HepG2 (cell line): ENCODE measurements at regions not wholly inside any gene's neighbourhood (a gene's known extent, or its start where the extent isn't known, plus 50 kb on each side); places are given as distances from the start of the nearest gene placed in this dataset.

Source experiments
- ATAC-seq: fragments of 200-7000 bp; cut with Tn5 transposase; 3 replicates; pipeline ENCODE4 v1.9.1; 2020; ENCODE audit warnings: mild to moderate bottlenecking, moderate library complexity
- BruUV-seq: library from RNA; stranded (reverse); fragments of 400-500 nt; replicated peaks from 2 replicates; lab custom pipeline; 2021; lab: Mats Ljungman, UMichigan
- CTCF ChIA-PET: fragments of 300-600 bp; formaldehyde crosslinking; extraction: SDS; loops from one replicate; lab custom pipeline; 2021; ENCODE audit warnings: low total read pairs, inconsistent platforms, low intra/inter-chr PET ratio; lab: Yijun Ruan, JAX
- POLR2A ChIA-PET: fragments of 350-600 bp; sonication (Branson Sonifier 250); formaldehyde crosslinking; loops from one replicate; lab custom pipeline; 2020; ENCODE audit warnings: antibody characterized with exemption, inconsistent platforms; lab: Yijun Ruan, JAX
- DNase-seq: peaks from one replicate; pipeline ENCODE4 v3.0.0-alpha.2; 2015; ENCODE audit warnings: low spot score
- FAIRE-seq: peaks from 3 replicates; lab custom pipeline; 2011; peaks lifted over from hg19 to GRCh38; lab: Jason Lieb, UNC
- H2AFZ ChIP-seq: one replicate; pipeline ENCODE4 v1.6.1; 2011; ENCODE audit warnings: low read length, inconsistent platforms
- H3K27ac ChIP-seq: fragments of 300-600 bp; 3 replicates; pipeline ENCODE4 v1.8.0; 2011; ENCODE audit warnings: mixed run types, mild to moderate bottlenecking, mixed read lengths, low read length, inconsistent platforms; ENCODE audit not compliant: insufficient read depth; ENCODE audit errors: extremely low read length
- H3K27me3 ChIP-seq, 2 experiments: fragments of 200-600 bp in 1 of 2; 2 replicates in 1 of 2; 3 replicates in 1 of 2; pipeline versions ENCODE4 v1.6.0 to v1.8.0; 2011; ENCODE audit warnings: low read length in 2 of 2, mild to moderate bottlenecking in 2 of 2, moderate library complexity in 2 of 2, inconsistent platforms in 1 of 2; ENCODE audit not compliant: insufficient read depth in 2 of 2, control insufficient read depth in 1 of 2
- H3K36me3 ChIP-seq, 2 experiments: fragments of 200-600 bp in 1 of 2; replicated peaks in 1 of 2; 2 replicates in 1 of 2; 3 replicates in 1 of 2; pipeline versions ENCODE4 v1.5.1 to v1.8.0; 2011; ENCODE audit warnings: low read length in 2 of 2, inconsistent platforms in 1 of 2; ENCODE audit not compliant: insufficient read depth in 2 of 2, control insufficient read depth in 1 of 2
- H3K4me1 ChIP-seq: 2 replicates; pipeline ENCODE4 v1.5.1; 2012; ENCODE audit warnings: low read length, inconsistent platforms; ENCODE audit not compliant: insufficient read depth
- H3K4me2 ChIP-seq: 2 replicates; pipeline ENCODE4 v1.6.0; 2011; ENCODE audit warnings: low read depth, low read length, inconsistent platforms
- H3K4me3 ChIP-seq, 3 experiments: fragments of 200-600 bp in 1 of 3; sonication (generic), shearing (Covaris generic) in 1 of 3; replicated peaks in 1 of 3; 2 replicates each; pipeline ENCODE4 v1.5.1; 2011 to 2016; ENCODE audit warnings: low read length in 3 of 3, inconsistent platforms in 2 of 3, low read depth in 2 of 3, mild to moderate bottlenecking in 2 of 3, control low read depth in 1 of 3, mixed read lengths in 1 of 3; ENCODE audit not compliant: insufficient read depth in 1 of 3
- H3K79me2 ChIP-seq: one replicate; pipeline ENCODE4 v1.6.1; 2011; ENCODE audit warnings: low read length, inconsistent platforms; ENCODE audit not compliant: insufficient read depth
- H3K9ac ChIP-seq: 2 replicates; pipeline ENCODE4 v1.6.0; 2011; ENCODE audit warnings: mild to moderate bottlenecking, low read depth, low read length, inconsistent platforms; ENCODE audit not compliant: insufficient read depth
- H3K9me3 ChIP-seq: 2 replicates; pipeline ENCODE4 v1.5.1; 2012; ENCODE audit warnings: mild to moderate bottlenecking, low read length
- H4K20me1 ChIP-seq: 2 replicates; pipeline ENCODE4 v1.6.0; 2011; ENCODE audit warnings: inconsistent platforms, mild to moderate bottlenecking, low read length, moderate library complexity; ENCODE audit not compliant: insufficient read depth
- CREB1 ChIP-seq, 2 experiments: fragments of 450-650 bp in 1 of 2; IDR thresholded peaks; 2 replicates each; pipeline ENCODE4 v1.6.1; 2016 to 2017; ENCODE audit warnings: control low read depth in 1 of 2, mild to moderate bottlenecking in 1 of 2, missing compliant biosample characterization in 1 of 2, missing genetic modification characterization in 1 of 2
- GATA4 ChIP-seq: sonication (generic); IDR thresholded peaks from 2 replicates; pipeline ENCODE4 v1.6.1; 2016; ENCODE audit warnings: antibody characterized with exemption, low read depth, borderline replicate concordance
- MED8 ChIP-seq: sonication (generic); formaldehyde crosslinking; IDR thresholded peaks from 2 replicates; pipeline ENCODE4 v1.8.1; 2023; ENCODE audit warnings: mild to moderate bottlenecking, missing genetic modification reagents; ENCODE audit not compliant: insufficient replicate concordance
- NFYB ChIP-seq: sonication (generic); formaldehyde crosslinking; IDR thresholded peaks from 2 replicates; pipeline ENCODE4 v1.4.0; 2020; ENCODE audit warnings: missing genetic modification reagents
- PCBP2 ChIP-seq: fragments of 200-400 bp; formaldehyde crosslinking; optimal IDR thresholded peaks from 2 replicates; pipeline ENCODE3; 2018; ENCODE audit warnings: low read length, low read depth; ENCODE audit not compliant: poor library complexity, severe bottlenecking
- ZBTB7B ChIP-seq: sonication (generic); formaldehyde crosslinking; IDR thresholded peaks from 2 replicates; pipeline ENCODE4 v1.4.0; 2020; ENCODE audit warnings: missing genetic modification reagents
- ZNF34 ChIP-seq: sonication (generic); formaldehyde crosslinking; IDR thresholded peaks from 2 replicates; pipeline ENCODE4 v1.4.0; 2020; ENCODE audit warnings: mild to moderate bottlenecking, missing genetic modification reagents, borderline replicate concordance
- ZNF839 ChIP-seq: sonication (generic); formaldehyde crosslinking; IDR thresholded peaks from 2 replicates; pipeline ENCODE4 v1.4.0; 2020; ENCODE audit warnings: missing genetic modification reagents, mild to moderate bottlenecking, borderline replicate concordance
- WGBS: methylation state at CpG from one replicate; pipeline ENCODE4 v1.1.6; 2017; ENCODE audit warnings: low lambda C conversion rate; 5-methylcytosine and 5-hydroxymethylcytosine counted together
- in situ Hi-C: cut with HindIII; loops from 2 replicates; pipeline ENCODE4 v1.10.0; 2017; ENCODE audit warnings: low pct_unique_long_range_greater_than_20kb; ENCODE audit not compliant: extremely low pct_ligation_motif_present
- intact Hi-C: fragments of 100-400 bp; cut with micrococcal nuclease; formaldehyde crosslinking; loops from one replicate; pipeline ENCODE4 v1.10.0; 2022; ENCODE audit not compliant: unreplicated experiment
- TF ChIP-seq, protein P1 (sequence below): sonication (generic); formaldehyde crosslinking; IDR thresholded peaks from 2 replicates; pipeline ENCODE4 v1.5.1; 2020; ENCODE audit warnings: missing genetic modification reagents, mild to moderate bottlenecking, borderline replicate concordance
- TF ChIP-seq, protein P2 (sequence below): sonication (generic); formaldehyde crosslinking; IDR thresholded peaks from 2 replicates; pipeline ENCODE4 v1.5.1; 2020; ENCODE audit warnings: mild to moderate bottlenecking, moderate library complexity, missing genetic modification reagents
- TF ChIP-seq, protein P3 (sequence below): sonication (generic); formaldehyde crosslinking; IDR thresholded peaks from 2 replicates; pipeline ENCODE4 v1.4.0; 2020; ENCODE audit warnings: missing genetic modification reagents
- TF ChIP-seq, protein P4 (sequence below): sonication (generic); formaldehyde crosslinking; IDR thresholded peaks from 2 replicates; pipeline ENCODE4 v1.5.1; 2020; ENCODE audit warnings: missing genetic modification reagents, mild to moderate bottlenecking, borderline replicate concordance

DNA sequence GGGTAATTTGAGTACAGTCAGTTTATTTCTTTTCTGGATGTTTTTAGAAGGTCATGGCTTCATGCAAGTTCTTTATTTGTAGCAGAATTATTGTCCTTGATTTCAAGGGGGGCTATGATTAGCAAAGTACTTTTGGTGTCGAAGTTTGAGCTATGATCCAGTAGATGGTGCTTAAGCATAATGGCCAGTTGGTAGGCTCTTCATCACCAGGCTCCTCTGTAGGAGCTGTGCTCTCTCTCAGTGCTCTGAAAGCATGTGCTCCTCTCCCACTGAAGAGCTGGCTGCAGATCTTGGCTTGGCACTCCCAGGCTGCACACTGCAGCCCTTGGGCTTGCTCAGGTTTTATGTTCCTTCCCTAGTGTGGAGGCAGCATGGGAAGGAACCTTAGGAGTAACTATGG, 852.7 kb downstream of the LUZP2 start (continued):
- no peak for TF ChIP-seq ZNF839 (CRISPR knock-in tag)
- TF ChIP-seq ZBTB7B: no peak
- TF ChIP-seq MED8: no peak
- TF ChIP-seq, protein P1, sequence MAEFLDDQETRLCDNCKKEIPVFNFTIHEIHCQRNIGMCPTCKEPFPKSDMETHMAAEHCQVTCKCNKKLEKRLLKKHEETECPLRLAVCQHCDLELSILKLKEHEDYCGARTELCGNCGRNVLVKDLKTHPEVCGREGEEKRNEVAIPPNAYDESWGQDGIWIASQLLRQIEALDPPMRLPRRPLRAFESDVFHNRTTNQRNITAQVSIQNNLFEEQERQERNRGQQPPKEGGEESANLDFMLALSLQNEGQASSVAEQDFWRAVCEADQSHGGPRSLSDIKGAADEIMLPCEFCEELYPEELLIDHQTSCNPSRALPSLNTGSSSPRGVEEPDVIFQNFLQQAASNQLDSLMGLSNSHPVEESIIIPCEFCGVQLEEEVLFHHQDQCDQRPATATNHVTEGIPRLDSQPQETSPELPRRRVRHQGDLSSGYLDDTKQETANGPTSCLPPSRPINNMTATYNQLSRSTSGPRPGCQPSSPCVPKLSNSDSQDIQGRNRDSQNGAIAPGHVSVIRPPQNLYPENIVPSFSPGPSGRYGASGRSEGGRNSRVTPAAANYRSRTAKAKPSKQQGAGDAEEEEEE (CRISPR knock-in tag): no peak
- TF ChIP-seq, protein P2, sequence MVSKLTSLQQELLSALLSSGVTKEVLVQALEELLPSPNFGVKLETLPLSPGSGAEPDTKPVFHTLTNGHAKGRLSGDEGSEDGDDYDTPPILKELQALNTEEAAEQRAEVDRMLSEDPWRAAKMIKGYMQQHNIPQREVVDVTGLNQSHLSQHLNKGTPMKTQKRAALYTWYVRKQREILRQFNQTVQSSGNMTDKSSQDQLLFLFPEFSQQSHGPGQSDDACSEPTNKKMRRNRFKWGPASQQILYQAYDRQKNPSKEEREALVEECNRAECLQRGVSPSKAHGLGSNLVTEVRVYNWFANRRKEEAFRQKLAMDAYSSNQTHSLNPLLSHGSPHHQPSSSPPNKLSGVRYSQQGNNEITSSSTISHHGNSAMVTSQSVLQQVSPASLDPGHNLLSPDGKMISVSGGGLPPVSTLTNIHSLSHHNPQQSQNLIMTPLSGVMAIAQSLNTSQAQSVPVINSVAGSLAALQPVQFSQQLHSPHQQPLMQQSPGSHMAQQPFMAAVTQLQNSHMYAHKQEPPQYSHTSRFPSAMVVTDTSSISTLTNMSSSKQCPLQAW (CRISPR knock-in tag): no peak
- TF ChIP-seq ZNF34 (CRISPR knock-in tag): no peak

DNA sequence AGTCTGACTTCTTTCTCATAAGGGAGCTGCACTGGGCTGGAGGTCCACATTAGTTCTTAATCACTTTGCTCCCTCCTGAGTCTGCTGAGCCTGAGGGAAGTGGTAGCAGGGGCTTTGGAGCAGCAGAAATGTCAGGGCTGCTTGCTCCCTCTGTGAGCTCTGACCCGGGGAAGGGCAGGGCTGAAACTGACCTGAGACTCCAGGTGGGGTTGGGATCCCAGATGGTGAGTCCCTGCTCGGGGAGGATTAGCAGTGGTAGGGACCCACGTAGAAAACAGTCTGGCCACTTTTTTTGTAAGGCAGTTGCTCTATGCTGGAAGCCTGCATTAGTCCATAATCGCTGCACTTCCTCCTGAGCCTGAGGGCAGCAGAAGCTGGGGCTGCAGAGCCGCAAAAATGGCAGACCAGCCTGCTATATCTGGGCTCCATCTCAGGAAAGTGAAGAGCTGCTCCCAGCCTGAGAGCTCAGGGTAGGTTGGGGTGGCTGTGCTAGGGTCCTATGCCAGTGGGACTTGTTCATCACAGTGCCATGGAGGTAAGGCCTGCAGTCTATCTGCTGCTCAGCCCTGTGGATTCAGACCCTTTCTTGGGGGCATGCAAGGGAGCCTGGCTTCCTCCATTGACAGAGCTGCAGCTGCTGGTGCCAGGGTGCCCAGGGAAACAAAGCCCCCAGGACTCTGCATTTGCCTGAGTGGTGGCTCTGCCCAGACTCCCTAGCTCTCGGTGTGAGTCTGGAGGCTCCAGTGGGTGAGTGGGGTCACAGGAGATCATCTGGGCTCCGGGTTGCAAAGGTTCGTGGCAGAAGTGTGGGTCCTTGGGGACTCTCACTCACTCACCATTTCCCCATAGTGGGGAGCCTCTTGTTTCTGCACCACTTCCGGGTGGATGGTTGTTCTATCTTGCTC, 854.3 kb downstream of the LUZP2 start:
- intact Hi-C loops (no loop called here), in situ Hi-C loops (no loop called here)
- Histone ChIP-seq H3K79me2 (no peaks in the 10 kb centered on the region), H3K4me2 (no peak overlapping the region), H4K20me1 (no peaks in the 10 kb centered on the region), H3K4me1 (no peaks in the 10 kb centered on the region), H3K4me3 (no peak overlapping the region), H2AFZ (peak overlapping the region; percentile 15), H3K9me3 (no peaks in the 10 kb centered on the region; the same call in 1 of the 2 replicates), H3K36me3 (no peaks in the 10 kb centered on the region), H3K9ac (no peak overlapping the region), H3K27ac (no peak overlapping the region), H3K27me3 (no peaks in the 10 kb centered on the region)
- DNase-seq: no peak
- ATAC-seq: no peak
- ChIA-PET CTCF (no interaction called here), POLR2A (no interaction called here)
- no TSS peak for BruUV-seq
- FAIRE-seq: no peak
- 4% methylated on average over 4 of the region's 9 CpGs for WGBS
- TF ChIP-seq, protein P3, sequence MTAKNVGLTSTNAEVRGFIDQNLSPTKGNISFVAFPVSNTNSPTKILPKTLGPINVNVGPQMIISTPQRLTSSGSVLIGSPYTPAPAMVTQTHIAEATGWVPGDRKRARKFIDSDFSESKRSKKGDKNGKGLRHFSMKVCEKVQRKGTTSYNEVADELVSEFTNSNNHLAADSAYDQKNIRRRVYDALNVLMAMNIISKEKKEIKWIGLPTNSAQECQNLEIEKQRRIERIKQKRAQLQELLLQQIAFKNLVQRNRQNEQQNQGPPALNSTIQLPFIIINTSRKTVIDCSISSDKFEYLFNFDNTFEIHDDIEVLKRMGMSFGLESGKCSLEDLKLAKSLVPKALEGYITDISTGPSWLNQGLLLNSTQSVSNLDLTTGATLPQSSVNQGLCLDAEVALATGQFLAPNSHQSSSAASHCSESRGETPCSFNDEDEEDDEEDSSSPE (CRISPR knock-in tag): no peak
- TF ChIP-seq NFYB: no peak
- TF ChIP-seq CREB1 (IDR thresholded peaks at IDR 0.05): no peak
- no peak for TF ChIP-seq CREB1 (CRISPR knock-in tag; IDR thresholded peaks at IDR 0.05)
- TF ChIP-seq GATA4: no peak
- TF ChIP-seq, protein P4, sequence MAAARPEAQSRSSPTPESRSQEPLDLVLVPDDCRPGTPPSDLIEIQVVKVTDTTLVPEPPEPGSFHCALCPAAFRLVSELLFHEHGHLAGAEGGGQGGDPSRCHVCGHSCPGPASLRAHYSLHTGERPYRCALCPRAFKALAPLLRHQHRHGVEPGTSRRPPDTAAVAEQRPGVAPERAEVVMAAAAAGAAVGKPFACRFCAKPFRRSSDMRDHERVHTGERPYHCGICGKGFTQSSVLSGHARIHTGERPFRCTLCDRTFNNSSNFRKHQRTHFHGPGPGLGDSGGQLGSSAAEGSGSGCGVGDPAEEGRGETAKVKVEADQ (CRISPR knock-in tag): no peak
- TF ChIP-seq PCBP2: no peak
